ENCODE measurements at regions not wholly inside any gene's neighbourhood (a gene's known extent, or its start where the extent isn't known, plus 50 kb on each side); places are given as distances from the start of the nearest gene placed in this dataset.
"Not testable (repeated sequence)": the region's sequence is repeated elsewhere in the genome, so short reads cannot be mapped to it uniquely, and the experiment has no call there.

- no peak for DNase-seq (ENCODE audit: low read depth)
Measured at GRCh38 chr2:175829741-175830140, 172.3 kb downstream of the LNPK start.

GRCh38 chr2:175827856-175828255 lies 174.2 kb downstream of the LNPK start:
- no peak for DNase-seq (ENCODE audit: low read depth)

GRCh38 chr2:175824243-175824642 lies 177.8 kb downstream of the LNPK start:
- DNase-seq (ENCODE audit: low read depth) = no peak

GRCh38 chr2:175823707-175824073 lies 178.4 kb downstream of the LNPK start:
- DNase-seq (ENCODE audit: low read depth) = no peak

GRCh38 chr2:175823002-175823706 lies 178.9 kb downstream of the LNPK start:
- DNase-seq (ENCODE audit: low read depth) = no peak

GRCh38 chr2:175817221-175817620 lies 184.8 kb downstream of the LNPK start:
- no peak for DNase-seq (ENCODE audit: low read depth)

- DNase-seq (ENCODE audit: low read depth) = no peak
Measured at GRCh38 chr2:175815537-175815936, 186.5 kb downstream of the LNPK start.

GRCh38 chr2:175811971-175812370 lies 190.1 kb downstream of the LNPK start:
- DNase-seq (ENCODE audit: low read depth) = no peak

GRCh38 chr2:175808858-175809257 lies 193.2 kb downstream of the LNPK start:
- DNase-seq (ENCODE audit: low read depth) = no peak

- no peak for DNase-seq (ENCODE audit: low read depth)
Measured at GRCh38 chr2:175808078-175808477, 194.0 kb downstream of the LNPK start.

GRCh38 chr2:175807031-175807873 lies 194.8 kb downstream of the LNPK start:
- DNase-seq (ENCODE audit: low read depth) = no peak

GRCh38 chr2:175806570-175806969 lies 195.5 kb downstream of the LNPK start:
- no peak for DNase-seq (ENCODE audit: low read depth)

- no peak for DNase-seq (ENCODE audit: low read depth)
Measured at GRCh38 chr2:175806125-175806490, 196.0 kb downstream of the LNPK start.

- DNase-seq (ENCODE audit: low read depth) = no peak
Measured at GRCh38 chr2:175805442-175806124, 196.5 kb downstream of the LNPK start.

- DNase-seq (ENCODE audit: low read depth) = no peak
Measured at GRCh38 chr2:175804122-175804521, 197.9 kb downstream of the LNPK start.

GRCh38 chr2:175796422-175796821 lies 205.6 kb downstream of the LNPK start:
- not testable (repeated sequence) for DNase-seq (ENCODE audit: low read depth)

- DNase-seq (ENCODE audit: low read depth) = no peak
Measured at GRCh38 chr2:175793648-175794047, 208.4 kb downstream of the LNPK start.

- DNase-seq (ENCODE audit: low read depth) = no peak
Measured at GRCh38 chr2:175792881-175793280, 209.2 kb downstream of the LNPK start.

GRCh38 chr2:175792199-175792598 lies 209.9 kb downstream of the LNPK start:
- no peak for DNase-seq (ENCODE audit: low read depth)

- DNase-seq (ENCODE audit: low read depth) = no peak
Measured at GRCh38 chr2:175786471-175787124, 215.5 kb downstream of the LNPK start.

GRCh38 chr2:175777337-175777736 lies 224.7 kb downstream of the LNPK start:
- DNase-seq (ENCODE audit: low read depth) = not testable (repeated sequence)

GRCh38 chr2:175769200-175769599 lies 232.9 kb downstream of the LNPK start:
- DNase-seq (ENCODE audit: low read depth) = no peak
